ENCODE measurements at regions not wholly inside any gene's neighbourhood (a gene's known extent, or its start where the extent isn't known, plus 50 kb on each side); places are given as distances from the start of the nearest gene placed in this dataset.
"Not testable (repeated sequence)": the region's sequence is repeated elsewhere in the genome, so short reads cannot be mapped to it uniquely, and the experiment has no call there.

- H3K27me3 ChIP-seq (ENCODE audit: low read depth); intact Hi-C loops (cut with DNase I); ATAC-seq; H3K36me3 ChIP-seq; H3K27ac ChIP-seq; H3K4me1 ChIP-seq; H3K9me3 ChIP-seq; H3K4me3 ChIP-seq; DNase-seq: not testable (repeated sequence)
Observed at GRCh38 chr6:58193209-58193608, 875.8 kb downstream of the PRIM2 start.

DNA sequence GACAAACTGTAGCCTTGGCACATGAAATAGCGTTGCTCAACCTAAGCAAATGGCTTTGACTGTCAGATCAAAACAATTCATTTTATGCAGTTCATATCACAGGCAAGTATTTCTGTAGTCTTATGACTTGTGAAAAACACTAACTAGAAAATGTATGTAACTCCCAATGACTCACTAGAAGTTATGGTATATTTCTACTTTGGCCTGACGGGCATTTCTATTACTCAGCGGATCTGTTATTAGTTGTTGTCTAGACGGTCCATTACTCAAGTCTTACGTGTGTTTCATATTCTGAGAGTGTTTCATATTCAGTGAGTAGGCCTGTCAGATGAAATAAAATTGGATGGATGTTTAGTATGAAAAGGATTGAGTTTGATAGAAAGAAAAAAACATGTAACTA is 880.9 kb downstream of the PRIM2 start:
- no peaks in the 10 kb centered on the region for H3K27me3 ChIP-seq (ENCODE audit: low read depth)
- no peaks in the 10 kb centered on the region for H3K36me3 ChIP-seq
- H3K4me3 ChIP-seq, result no peak overlapping the region
- no peak for ATAC-seq
- TF ChIP-seq, protein P1, sequence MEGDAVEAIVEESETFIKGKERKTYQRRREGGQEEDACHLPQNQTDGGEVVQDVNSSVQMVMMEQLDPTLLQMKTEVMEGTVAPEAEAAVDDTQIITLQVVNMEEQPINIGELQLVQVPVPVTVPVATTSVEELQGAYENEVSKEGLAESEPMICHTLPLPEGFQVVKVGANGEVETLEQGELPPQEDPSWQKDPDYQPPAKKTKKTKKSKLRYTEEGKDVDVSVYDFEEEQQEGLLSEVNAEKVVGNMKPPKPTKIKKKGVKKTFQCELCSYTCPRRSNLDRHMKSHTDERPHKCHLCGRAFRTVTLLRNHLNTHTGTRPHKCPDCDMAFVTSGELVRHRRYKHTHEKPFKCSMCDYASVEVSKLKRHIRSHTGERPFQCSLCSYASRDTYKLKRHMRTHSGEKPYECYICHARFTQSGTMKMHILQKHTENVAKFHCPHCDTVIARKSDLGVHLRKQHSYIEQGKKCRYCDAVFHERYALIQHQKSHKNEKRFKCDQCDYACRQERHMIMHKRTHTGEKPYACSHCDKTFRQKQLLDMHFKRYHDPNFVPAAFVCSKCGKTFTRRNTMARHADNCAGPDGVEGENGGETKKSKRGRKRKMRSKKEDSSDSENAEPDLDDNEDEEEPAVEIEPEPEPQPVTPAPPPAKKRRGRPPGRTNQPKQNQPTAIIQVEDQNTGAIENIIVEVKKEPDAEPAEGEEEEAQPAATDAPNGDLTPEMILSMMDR (IDR thresholded peaks at IDR 0.05), result no peak
- H3K27ac ChIP-seq, result no peak overlapping the region
- no peaks in the 10 kb centered on the region for H3K4me1 ChIP-seq
- intact Hi-C loops (cut with DNase I), result no loop called here
- no peak for DNase-seq
- H3K9me3 ChIP-seq, result no peaks in the 10 kb centered on the region

- intact Hi-C loops (cut with DNase I); H3K27ac ChIP-seq; H3K36me3 ChIP-seq; H3K4me3 ChIP-seq; H3K4me1 ChIP-seq; ATAC-seq; H3K9me3 ChIP-seq; H3K27me3 ChIP-seq (ENCODE audit: low read depth); DNase-seq: not testable (repeated sequence)
Observed at GRCh38 chr6:58237124-58237523, 919.7 kb downstream of the PRIM2 start.

- intact Hi-C loops (cut with DNase I); ATAC-seq; H3K27me3 ChIP-seq (ENCODE audit: low read depth); H3K27ac ChIP-seq; H3K36me3 ChIP-seq; H3K9me3 ChIP-seq; H3K4me3 ChIP-seq; H3K4me1 ChIP-seq; DNase-seq: not testable (repeated sequence)
Observed at GRCh38 chr6:58238421-58238820, 921.0 kb downstream of the PRIM2 start.

GRCh38 chr6:58257625-58258024 is 940.2 kb downstream of the PRIM2 start:
- H3K27me3 ChIP-seq (ENCODE audit: low read depth); H3K9me3 ChIP-seq; H3K27ac ChIP-seq; H3K4me1 ChIP-seq; ATAC-seq; intact Hi-C loops (cut with DNase I); DNase-seq; H3K4me3 ChIP-seq; H3K36me3 ChIP-seq: not testable (repeated sequence)

DNA sequence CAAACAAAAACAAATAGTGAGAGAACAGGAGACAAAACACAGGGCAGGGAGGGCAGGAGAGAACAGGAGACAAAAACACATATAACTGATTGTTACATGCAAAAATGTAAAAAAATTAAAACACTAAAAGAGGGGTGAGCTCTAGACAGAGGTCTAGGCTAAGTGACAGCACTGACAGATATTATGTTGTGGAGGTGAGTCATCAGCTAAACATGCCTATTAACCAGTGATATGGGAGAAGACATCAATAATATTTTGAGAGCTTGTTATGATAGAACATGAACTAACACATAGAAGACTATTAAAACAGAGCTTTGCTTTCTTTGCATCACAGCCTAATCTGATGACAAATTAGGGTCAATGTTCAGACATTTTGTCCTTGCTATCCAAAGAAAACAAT is 972.7 kb downstream of the PRIM2 start:
- ATAC-seq (no peak), DNase-seq (no peak)
- TF ChIP-seq, protein P1 (IDR thresholded peaks at IDR 0.05), result no peak
- Histone ChIP-seq H3K27me3 (ENCODE audit: low read depth) (no peaks in the 10 kb centered on the region), H3K36me3 (no peaks in the 10 kb centered on the region), H3K27ac (no peak overlapping the region), H3K4me3 (no peak overlapping the region), H3K4me1 (no peaks in the 10 kb centered on the region), H3K9me3 (no peaks in the 10 kb centered on the region)
- intact Hi-C loops (cut with DNase I), result no loop called here

DNA sequence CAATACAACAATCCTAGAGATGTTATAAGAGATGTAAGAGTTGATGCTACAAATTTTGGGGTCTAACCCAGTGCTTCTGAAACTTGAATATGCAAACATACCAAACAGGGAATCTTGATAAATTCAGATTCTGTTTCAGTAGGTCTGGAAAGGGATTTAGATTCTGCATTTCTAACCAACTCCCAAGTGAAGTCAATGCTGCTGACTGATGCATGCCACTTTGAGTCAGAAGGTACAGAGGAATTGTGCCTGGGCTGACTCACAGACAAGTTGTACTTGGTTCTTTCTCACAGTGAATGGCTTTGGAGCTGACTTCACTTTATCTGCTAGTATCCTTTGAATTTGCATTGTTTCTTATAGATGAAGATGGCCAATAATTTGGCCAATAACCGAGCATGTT is 973.9 kb downstream of the PRIM2 start:
- H3K9me3 ChIP-seq; H3K36me3 ChIP-seq; intact Hi-C loops (cut with DNase I); H3K27me3 ChIP-seq (ENCODE audit: low read depth); H3K4me1 ChIP-seq; H3K4me3 ChIP-seq; H3K27ac ChIP-seq; ATAC-seq; DNase-seq: not testable (repeated sequence)

GRCh38 chr6:58307901-58308300 is 990.5 kb downstream of the PRIM2 start:
- H3K4me3 ChIP-seq; H3K9me3 ChIP-seq; intact Hi-C loops (cut with DNase I); DNase-seq; H3K27ac ChIP-seq; H3K36me3 ChIP-seq; H3K4me1 ChIP-seq; H3K27me3 ChIP-seq (ENCODE audit: low read depth); ATAC-seq: not testable (repeated sequence)

- intact Hi-C loops (cut with DNase I); H3K9me3 ChIP-seq; H3K4me3 ChIP-seq; H3K36me3 ChIP-seq; DNase-seq; H3K27ac ChIP-seq; H3K27me3 ChIP-seq (ENCODE audit: low read depth); ATAC-seq; H3K4me1 ChIP-seq: not testable (repeated sequence)
Observed at GRCh38 chr6:58332108-58332507, 1014.7 kb downstream of the PRIM2 start.

- H3K4me3 ChIP-seq; H3K27ac ChIP-seq; H3K36me3 ChIP-seq; H3K9me3 ChIP-seq; ATAC-seq; H3K27me3 ChIP-seq (ENCODE audit: low read depth); H3K4me1 ChIP-seq; intact Hi-C loops (cut with DNase I); DNase-seq: not testable (repeated sequence)
Observed at GRCh38 chr6:58342287-58342686, 1024.9 kb downstream of the PRIM2 start.

DNA sequence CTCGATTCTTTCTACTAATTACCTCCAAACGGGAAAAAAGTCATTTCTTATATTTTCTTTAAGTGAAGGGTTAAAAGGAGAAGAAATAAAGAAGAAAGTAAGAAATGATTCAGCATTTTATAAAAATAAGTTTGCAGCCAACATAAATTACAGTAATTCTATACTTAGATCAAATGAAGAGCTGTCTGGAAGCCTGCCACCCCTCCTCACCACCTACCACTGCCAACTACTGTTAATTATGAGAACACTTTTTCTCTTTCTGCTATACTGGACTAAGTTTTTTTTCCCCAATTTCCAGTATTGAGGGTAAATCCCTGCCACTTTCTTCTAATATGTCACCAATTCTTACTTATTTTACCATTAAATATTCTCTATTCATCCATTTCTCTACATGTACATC is 1030.1 kb downstream of the PRIM2 start:
- H3K9me3 ChIP-seq, result not testable (repeated sequence)

GRCh38 chr6:58351619-58352018 is 1034.2 kb downstream of the PRIM2 start:
- DNase-seq; intact Hi-C loops (cut with DNase I); ATAC-seq; H3K9me3 ChIP-seq; H3K4me1 ChIP-seq; H3K4me3 ChIP-seq; H3K27me3 ChIP-seq (ENCODE audit: low read depth); H3K36me3 ChIP-seq; H3K27ac ChIP-seq: not testable (repeated sequence)

More for the DNA sequence above, 1030.1 kb downstream of the PRIM2 start:
- H3K27me3 ChIP-seq (ENCODE audit: low read depth); ATAC-seq; intact Hi-C loops (cut with DNase I); DNase-seq; H3K4me3 ChIP-seq; H3K27ac ChIP-seq; H3K36me3 ChIP-seq; H3K4me1 ChIP-seq: not testable (repeated sequence)

GRCh38 chr6:58358452-58358851 is 1041.0 kb downstream of the PRIM2 start:
- H3K36me3 ChIP-seq; H3K4me1 ChIP-seq; intact Hi-C loops (cut with DNase I); H3K27ac ChIP-seq; DNase-seq; H3K9me3 ChIP-seq; H3K4me3 ChIP-seq; H3K27me3 ChIP-seq (ENCODE audit: low read depth): not testable (repeated sequence)
- ATAC-seq, result peak in 1 of 2 donors; percentile 13

Data from lower lobe of right lung (tissue), 2 donors.